ENCODE measurements at regions not wholly inside any gene's neighbourhood (a gene's known extent, or its start where the extent isn't known, plus 50 kb on each side); places are given as distances from the start of the nearest gene placed in this dataset.

- DNase-seq, result no peak
Measured at GRCh38 chr13:34046457-34046856, 228.5 kb downstream of the RFC3 start.

- no peak for DNase-seq
Measured at GRCh38 chr13:34048652-34049051, 230.7 kb downstream of the RFC3 start.

GRCh38 chr13:34056733-34057258 is 238.8 kb downstream of the RFC3 start:
- DNase-seq, result no peak

- DNase-seq, result no peak
Measured at GRCh38 chr13:34064456-34065205, 246.7 kb downstream of the RFC3 start.

- DNase-seq, result no peak
Measured at GRCh38 chr13:34065928-34066327, 248.0 kb downstream of the RFC3 start.

GRCh38 chr13:34066344-34066743 is 248.4 kb downstream of the RFC3 start:
- no peak for DNase-seq

GRCh38 chr13:34070006-34070405 is 252.1 kb downstream of the RFC3 start:
- no peak for DNase-seq

GRCh38 chr13:34070544-34071303 is 252.8 kb downstream of the RFC3 start:
- no peak for DNase-seq

GRCh38 chr13:34076319-34076718 is 258.4 kb downstream of the RFC3 start:
- no peak for DNase-seq

- DNase-seq, result no peak
Measured at GRCh38 chr13:34076943-34077703, 259.2 kb downstream of the RFC3 start.

- no peak for DNase-seq
Measured at GRCh38 chr13:34078334-34078999, 260.5 kb downstream of the RFC3 start.

GRCh38 chr13:34085204-34085603 is 267.3 kb downstream of the RFC3 start:
- DNase-seq, result no peak

- DNase-seq, result no peak
Measured at GRCh38 chr13:34086281-34086680, 268.3 kb downstream of the RFC3 start.

GRCh38 chr13:34087791-34088190 is 269.8 kb downstream of the RFC3 start:
- no peak for DNase-seq

GRCh38 chr13:34103854-34104253 is 285.9 kb downstream of the RFC3 start:
- no peak for DNase-seq

GRCh38 chr13:34104853-34105252 is 286.9 kb downstream of the RFC3 start:
- no peak for DNase-seq

GRCh38 chr13:34107806-34108205 is 289.9 kb downstream of the RFC3 start:
- no peak for DNase-seq

GRCh38 chr13:34108410-34108809 is 290.5 kb downstream of the RFC3 start:
- DNase-seq, result no peak

- DNase-seq, result no peak
Measured at GRCh38 chr13:34114581-34114980, 296.6 kb downstream of the RFC3 start.

GRCh38 chr13:34116651-34117050 is 298.7 kb downstream of the RFC3 start:
- DNase-seq, result no peak

GRCh38 chr13:34124666-34125306 is 306.8 kb downstream of the RFC3 start:
- no peak for DNase-seq

- no peak for DNase-seq
Measured at GRCh38 chr13:34127523-34127922, 309.6 kb downstream of the RFC3 start.

Data from activated naive CD4-positive, alpha-beta T cell treated with Interleukin-2 at 50 U/mL for 16 hours (primary cell).